Keratinocyte (primary cell): ENCODE measurements at regions not wholly inside any gene's neighbourhood (a gene's known extent, or its start where the extent isn't known, plus 50 kb on each side); places are given as distances from the start of the nearest gene placed in this dataset.

Experiments
- DNase-seq: peaks from one replicate; pipeline ENCODE4 v3.0.0-alpha.2; 2011; ENCODE audit warnings: low read depth, missing footprints, low spot score
- FAIRE-seq: peaks from 2 replicates; lab custom pipeline; 2011; peaks lifted over from hg19 to GRCh38; lab: Jason Lieb, UNC
- H2AFZ ChIP-seq: 2 replicates; pipeline ENCODE4 v1.6.0; 2012; ENCODE audit warnings: low read length, control low read depth, inconsistent platforms; ENCODE audit not compliant: control insufficient read depth
- H3K27ac ChIP-seq: 2 replicates; pipeline ENCODE4 v1.5.1; 2011; ENCODE audit warnings: low read length; ENCODE audit not compliant: control insufficient read depth, insufficient read depth
- H3K27me3 ChIP-seq: 3 replicates; pipeline ENCODE4 v1.6.0; 2011; ENCODE audit warnings: low read length; ENCODE audit not compliant: control insufficient read depth, insufficient read depth; ENCODE audit errors: extremely low read depth
- H3K36me3 ChIP-seq, 2 experiments: 2 replicates in 1 of 2; 3 replicates in 1 of 2; pipeline ENCODE4 v1.5.1; 2011; ENCODE audit warnings: low read length in 2 of 2, mild to moderate bottlenecking in 1 of 2; ENCODE audit not compliant: control insufficient read depth in 2 of 2, insufficient read depth in 2 of 2; ENCODE audit errors: extremely low read depth in 1 of 2
- H3K4me1 ChIP-seq: 3 replicates; pipeline ENCODE4 v1.5.1; 2011; ENCODE audit warnings: low read length; ENCODE audit not compliant: control insufficient read depth, insufficient read depth; ENCODE audit errors: extremely low read depth
- H3K4me2 ChIP-seq: 3 replicates; pipeline ENCODE4 v1.6.0; 2011; ENCODE audit warnings: low read depth, low read length; ENCODE audit not compliant: control insufficient read depth, insufficient read depth; ENCODE audit errors: extremely low read depth
- H3K4me3 ChIP-seq, 3 experiments: fragments of 200-600 bp in 1 of 3; sonication (generic) in 1 of 3; 2 replicates in 2 of 3; 3 replicates in 1 of 3; pipeline ENCODE4 v1.5.1; 2011 to 2016; ENCODE audit warnings: low read length in 3 of 3, mild to moderate bottlenecking in 3 of 3, control low read depth in 2 of 3, inconsistent platforms in 1 of 3, low read depth in 1 of 3, mixed read lengths in 1 of 3, mixed run types in 1 of 3, moderate library complexity in 1 of 3; ENCODE audit not compliant: control insufficient read depth in 2 of 3, insufficient read depth in 2 of 3; ENCODE audit errors: extremely low read depth in 1 of 3
- H3K79me2 ChIP-seq: 2 replicates; pipeline ENCODE4 v1.6.0; 2012; ENCODE audit warnings: low read length; ENCODE audit not compliant: control insufficient read depth, insufficient read depth
- H3K9ac ChIP-seq: 3 replicates; pipeline ENCODE4 v1.6.0; 2011; ENCODE audit warnings: low read length; ENCODE audit not compliant: control insufficient read depth, insufficient read depth; ENCODE audit errors: extremely low read depth
- H3K9me1 ChIP-seq: 3 replicates; pipeline ENCODE4 v1.6.0; 2011; ENCODE audit warnings: low read length; ENCODE audit not compliant: control insufficient read depth, insufficient read depth; ENCODE audit errors: extremely low read depth
- H3K9me3 ChIP-seq: 2 replicates; pipeline ENCODE4 v1.5.1; 2012; ENCODE audit warnings: low read depth, low read length; ENCODE audit not compliant: control insufficient read depth
- H4K20me1 ChIP-seq: 3 replicates; pipeline ENCODE4 v1.6.0; 2011; ENCODE audit warnings: low read length; ENCODE audit not compliant: control insufficient read depth, insufficient read depth; ENCODE audit errors: extremely low read depth
- EZH2 ChIP-seq: IDR thresholded peaks from one replicate; pipeline ENCODE4 v1.6.1; 2012; ENCODE audit warnings: inconsistent platforms, mild to moderate bottlenecking, low read length, moderate library complexity
- dilution Hi-C: fragments of 300-500 bp; cut with MboI; formaldehyde crosslinking; loops from one replicate; pipeline ENCODE4 v1.7.0; 2020; ENCODE audit warnings: low sequenced_read_pairs; ENCODE audit not compliant: extremely low pct_ligation_motif_present
- TF ChIP-seq, protein P1 (sequence below), 3 experiments: IDR thresholded peaks in 1 of 3; conservative IDR thresholded peaks in 1 of 3; optimal IDR thresholded peaks in 1 of 3; 2 replicates in 2 of 3; 3 replicates in 1 of 3; pipeline versions ENCODE3 to v1.5.1; 2011; ENCODE audit warnings: low read length in 3 of 3, mild to moderate bottlenecking in 3 of 3, moderate library complexity in 2 of 3, control low read depth in 1 of 3, inconsistent platforms in 1 of 3; ENCODE audit not compliant: insufficient read depth in 2 of 3; ENCODE audit errors: extremely low read depth in 1 of 3

DNA sequence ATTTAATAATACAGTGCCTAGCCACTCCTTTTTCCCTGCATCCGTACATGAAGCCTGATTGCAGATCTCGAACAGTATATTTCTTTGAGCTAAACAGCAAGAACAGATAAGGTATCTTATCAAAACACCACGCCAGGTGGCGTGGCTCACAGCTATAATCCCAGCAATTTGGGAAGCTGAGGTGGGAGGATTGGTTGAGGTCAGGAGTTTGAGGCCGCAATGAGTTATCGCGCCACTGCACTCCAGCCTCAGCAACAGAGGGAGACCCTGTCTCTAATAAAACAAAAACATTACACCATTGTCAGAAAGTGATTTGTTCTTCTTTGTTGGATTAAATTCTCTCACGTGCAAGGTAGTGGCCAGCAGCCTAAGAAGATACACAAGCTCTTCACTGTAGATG, 291.2 kb upstream of the DMRT1 start:
- no peak overlapping the region for H3K9ac ChIP-seq
- dilution Hi-C loops = no loop called here
- no peak overlapping the region for H3K4me3 ChIP-seq
- no peaks in the 10 kb centered on the region for H3K9me1 ChIP-seq
- no peak overlapping the region for H2AFZ ChIP-seq
- TF ChIP-seq, protein P1, sequence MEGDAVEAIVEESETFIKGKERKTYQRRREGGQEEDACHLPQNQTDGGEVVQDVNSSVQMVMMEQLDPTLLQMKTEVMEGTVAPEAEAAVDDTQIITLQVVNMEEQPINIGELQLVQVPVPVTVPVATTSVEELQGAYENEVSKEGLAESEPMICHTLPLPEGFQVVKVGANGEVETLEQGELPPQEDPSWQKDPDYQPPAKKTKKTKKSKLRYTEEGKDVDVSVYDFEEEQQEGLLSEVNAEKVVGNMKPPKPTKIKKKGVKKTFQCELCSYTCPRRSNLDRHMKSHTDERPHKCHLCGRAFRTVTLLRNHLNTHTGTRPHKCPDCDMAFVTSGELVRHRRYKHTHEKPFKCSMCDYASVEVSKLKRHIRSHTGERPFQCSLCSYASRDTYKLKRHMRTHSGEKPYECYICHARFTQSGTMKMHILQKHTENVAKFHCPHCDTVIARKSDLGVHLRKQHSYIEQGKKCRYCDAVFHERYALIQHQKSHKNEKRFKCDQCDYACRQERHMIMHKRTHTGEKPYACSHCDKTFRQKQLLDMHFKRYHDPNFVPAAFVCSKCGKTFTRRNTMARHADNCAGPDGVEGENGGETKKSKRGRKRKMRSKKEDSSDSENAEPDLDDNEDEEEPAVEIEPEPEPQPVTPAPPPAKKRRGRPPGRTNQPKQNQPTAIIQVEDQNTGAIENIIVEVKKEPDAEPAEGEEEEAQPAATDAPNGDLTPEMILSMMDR (optimal IDR thresholded peaks at IDR 0.05 in 1 of 3, IDR thresholded peaks at IDR 0.05 in 1 of 3, conservative IDR thresholded peaks at IDR 0.05 in 1 of 3; ENCODE audit: extremely low read depth in 1 of 3, insufficient read depth in 2 of 3, low read length in 3 of 3) = no peak
- H3K4me1 ChIP-seq = peaks cover 30% of the 10 kb centered on the region
- FAIRE-seq (no peak), DNase-seq (no peak)
- H3K79me2 ChIP-seq = peaks cover 13% of the 10 kb centered on the region
- H4K20me1 ChIP-seq = no peaks in the 10 kb centered on the region
- no peaks in the 10 kb centered on the region for H3K27me3 ChIP-seq
- H3K36me3 ChIP-seq = peaks cover 8 to 12% of the 10 kb centered on the region in 2 experiments
- no peak overlapping the region for H3K4me2 ChIP-seq
- H3K27ac ChIP-seq = no peak overlapping the region
- H3K9me3 ChIP-seq = no peaks in the 10 kb centered on the region

DNA sequence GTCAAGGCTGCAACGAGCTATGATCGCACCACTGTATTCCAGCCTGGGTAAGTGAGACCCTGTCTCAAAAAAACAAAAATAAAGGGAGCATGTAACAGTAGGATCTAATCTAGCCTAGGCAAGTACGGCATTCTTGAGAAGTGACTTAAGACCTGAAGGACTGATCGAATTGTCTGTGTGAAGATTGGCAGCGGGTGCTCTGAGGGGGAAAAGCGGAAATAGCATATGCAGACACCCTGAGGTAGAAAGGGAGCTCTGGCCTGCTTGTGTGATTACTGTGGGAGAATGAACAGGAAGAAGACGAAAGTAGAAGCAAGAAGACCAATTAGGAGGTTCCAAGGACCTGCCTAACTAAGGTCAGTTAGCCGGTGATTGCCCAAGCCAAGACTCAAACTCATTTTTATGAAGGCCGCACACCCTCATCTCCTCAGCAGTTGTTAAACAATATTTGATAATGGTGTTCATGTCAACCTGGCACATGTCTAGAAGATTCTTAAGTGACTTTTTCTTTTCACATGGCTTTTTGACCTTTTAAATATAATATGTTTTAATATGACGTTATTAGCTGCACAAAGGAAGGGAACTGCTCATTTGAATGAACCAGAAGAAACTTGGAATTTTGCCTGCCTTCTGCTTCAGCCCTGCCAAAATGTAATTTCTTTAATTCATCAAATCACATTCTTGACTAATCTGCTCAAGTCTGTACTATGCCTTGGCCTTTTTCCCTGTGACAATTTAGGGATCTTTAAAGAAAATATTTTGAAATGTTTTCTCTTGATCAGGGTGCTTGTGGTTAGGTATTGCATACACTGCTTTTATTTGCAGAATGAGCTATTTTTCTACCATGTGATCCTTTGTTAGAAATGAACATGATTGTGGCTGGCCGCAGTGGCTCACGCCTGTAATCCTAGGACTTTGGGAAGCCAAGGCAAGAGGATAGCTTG, 289.2 kb upstream of the DMRT1 start:
- Histone ChIP-seq H3K4me1 (peaks cover 34% of the 10 kb centered on the region), H3K9ac (no peak overlapping the region), H3K9me3 (no peaks in the 10 kb centered on the region), H3K9me1 (no peaks in the 10 kb centered on the region), H3K4me2 (no peak overlapping the region), H3K4me3 (no peak overlapping the region), H3K27me3 (no peaks in the 10 kb centered on the region), H3K79me2 (peaks cover 6% of the 10 kb centered on the region), H4K20me1 (no peaks in the 10 kb centered on the region), H3K27ac (no peak overlapping the region), H2AFZ (no peak overlapping the region), H3K36me3 (peaks cover 8 to 12% of the 10 kb centered on the region in 2 experiments)
- peak; percentile 83 for FAIRE-seq
- TF ChIP-seq, protein P1 (optimal IDR thresholded peaks at IDR 0.05 in 1 of 3, IDR thresholded peaks at IDR 0.05 in 1 of 3, conservative IDR thresholded peaks at IDR 0.05 in 1 of 3; ENCODE audit: extremely low read depth in 1 of 3, insufficient read depth in 2 of 3, low read length in 3 of 3) = no peak
- TF ChIP-seq EZH2 = no peak
- no peak for DNase-seq
- dilution Hi-C loops = no loop called here
